K562 (cell line): ENCODE measurements at regions not wholly inside any gene's neighbourhood (a gene's known extent, or its start where the extent isn't known, plus 50 kb on each side); places are given as distances from the start of the nearest gene placed in this dataset.

Experiments
- ATAC-seq: fragments of 200-7000 bp; cut with Tn5 transposase; 3 replicates; pipeline ENCODE4 v1.9.1; 2020; ENCODE audit warnings: moderate library complexity
- BruUV-seq: library from RNA; stranded (reverse); fragments of 400-500 nt; replicated peaks from 2 replicates; lab custom pipeline; 2021; lab: Mats Ljungman, UMichigan
- CTCF ChIA-PET: fragments of 300-600 bp; formaldehyde crosslinking; extraction: SDS; loops from one replicate; lab custom pipeline; 2021; ENCODE audit warnings: low intra/inter-chr PET ratio; lab: Yijun Ruan, JAX
- POLR2A ChIA-PET: fragments of 300-600, 350-650 bp; sonication (Branson Sonifier 250); formaldehyde crosslinking; extraction: SDS; loops from one replicate; lab custom pipeline; 2021; ENCODE audit warnings: antibody characterized with exemption, inconsistent platforms; lab: Yijun Ruan, JAX
- DNase-seq, 4 experiments: peaks; one replicate each; pipeline versions ENCODE4 v3.0.0 to v3.0.0-alpha.2; 2011 to 2018; ENCODE audit warnings: low spot score in 3 of 4, mixed read lengths in 3 of 4; ENCODE audit errors: extremely low read depth in 1 of 4
- FAIRE-seq: peaks from 2 replicates; lab custom pipeline; 2011; peaks lifted over from hg19 to GRCh38; lab: Jason Lieb, UNC
- H2AFZ ChIP-seq: 2 replicates; pipeline ENCODE4 v1.6.0; 2011; ENCODE audit warnings: low read depth, low read length, control low read depth, inconsistent platforms
- H3K27ac ChIP-seq: fragments of 200-600 bp; 3 replicates; pipeline ENCODE4 v1.8.0; 2011; ENCODE audit warnings: low read depth, mild to moderate bottlenecking, control low read depth, inconsistent platforms, low read length, moderate library complexity, mixed read lengths; ENCODE audit errors: extremely low read depth
- H3K27me3 ChIP-seq, 2 experiments: fragments of 300-600 bp in 1 of 2; 2 replicates in 1 of 2; 3 replicates in 1 of 2; pipeline versions ENCODE4 v1.6.0 to v1.8.0; 2011; ENCODE audit warnings: inconsistent platforms in 2 of 2, low read length in 2 of 2, mild to moderate bottlenecking in 1 of 2, mixed read lengths in 1 of 2, moderate library complexity in 1 of 2; ENCODE audit not compliant: control insufficient read depth in 2 of 2, insufficient read depth in 2 of 2
- H3K36me3 ChIP-seq: fragments of 300-600 bp; 3 replicates; pipeline ENCODE4 v1.8.0; 2011; ENCODE audit warnings: mild to moderate bottlenecking, low read length, inconsistent platforms; ENCODE audit not compliant: control insufficient read depth, insufficient read depth
- H3K4me1 ChIP-seq, 2 experiments: fragments of 200-600 bp in 1 of 2; replicated peaks in 1 of 2; 2 replicates in 1 of 2; 3 replicates in 1 of 2; pipeline versions ENCODE4 v1.5.1 to v1.8.0; 2011; ENCODE audit warnings: inconsistent platforms in 2 of 2, low read length in 2 of 2, mild to moderate bottlenecking in 1 of 2, mixed read lengths in 1 of 2, moderate library complexity in 1 of 2; ENCODE audit not compliant: control insufficient read depth in 2 of 2, insufficient read depth in 2 of 2
- H3K4me2 ChIP-seq: 2 replicates; pipeline ENCODE4 v1.6.1; 2011; ENCODE audit warnings: low read length, control low read depth, inconsistent platforms, mixed read lengths; ENCODE audit not compliant: insufficient read depth
- H3K4me3 ChIP-seq: fragments of 200-600 bp; sonication (generic), shearing (Covaris generic); 2 replicates; pipeline ENCODE4 v1.5.1; 2016; ENCODE audit warnings: control low read depth, inconsistent platforms
- H3K79me2 ChIP-seq: fragments of 200-600 bp; 3 replicates; pipeline ENCODE4 v1.8.0; 2011; ENCODE audit warnings: low read length, inconsistent platforms; ENCODE audit not compliant: control insufficient read depth, insufficient read depth
- H3K9ac ChIP-seq, 2 experiments: 2 replicates each; pipeline versions ENCODE4 v1.6.0 to v1.6.1; 2011; ENCODE audit warnings: low read depth in 2 of 2, low read length in 2 of 2, control low read depth in 1 of 2, inconsistent platforms in 1 of 2, mild to moderate bottlenecking in 1 of 2, mixed read lengths in 1 of 2; ENCODE audit not compliant: insufficient read depth in 1 of 2
- H3K9me1 ChIP-seq: one replicate; pipeline ENCODE4 v1.6.0; 2011; ENCODE audit warnings: inconsistent platforms, mild to moderate bottlenecking, low read length, moderate library complexity; ENCODE audit not compliant: control insufficient read depth, insufficient read depth
- H3K9me3 ChIP-seq: replicated peaks from 2 replicates; pipeline ENCODE4 v1.5.1; 2011; ENCODE audit warnings: low read depth, low read length, inconsistent platforms; ENCODE audit not compliant: control insufficient read depth, insufficient read depth
- H4K20me1 ChIP-seq: replicated peaks from 2 replicates; pipeline ENCODE4 v1.6.1; 2011; ENCODE audit warnings: low read length, inconsistent platforms, mixed read lengths; ENCODE audit not compliant: control insufficient read depth, insufficient read depth
- CHD7 ChIP-seq: fragments of 200-600 bp; sonication (generic); IDR thresholded peaks from one replicate; pipeline ENCODE4 v1.6.1; 2012; ENCODE audit warnings: mild to moderate bottlenecking, low read depth, low read length, inconsistent platforms
- PRPF4 ChIP-seq: fragments of 200-400 bp; formaldehyde crosslinking; IDR thresholded peaks from one replicate; pipeline ENCODE4 v1.6.1; 2017; ENCODE audit warnings: low read length, low read depth, mild to moderate bottlenecking; ENCODE audit not compliant: insufficient read depth, poor library complexity, severe bottlenecking
- RBFOX2 ChIP-seq: fragments of 200-400 bp; formaldehyde crosslinking; IDR thresholded peaks from 2 replicates; pipeline ENCODE4 v1.6.1; 2017; ENCODE audit warnings: low read depth, mild to moderate bottlenecking, low read length, moderate library complexity
- ZKSCAN1 ChIP-seq: fragments of 150-350 bp; IDR thresholded peaks from 2 replicates; pipeline ENCODE4 v1.6.1; 2016; ENCODE audit warnings: low read depth, low read length
- ZNF23 ChIP-seq: fragments of 250-450 bp; sonication (Bioruptor Pico); IDR thresholded peaks from 2 replicates; pipeline ENCODE4 v1.4.0; 2020; ENCODE audit warnings: mild to moderate bottlenecking
- ZNF280A ChIP-seq: fragments of 450-650 bp; IDR thresholded peaks from 2 replicates; pipeline ENCODE4 v1.6.1; 2018; ENCODE audit warnings: mild to moderate bottlenecking, low read depth; ENCODE audit not compliant: partially characterized antibody
- WGBS: fragments of 100-300 bp; shearing (Covaris generic); methylation state at CpG from one replicate; pipeline ENCODE4 v1.1.6; 2016; ENCODE audit warnings: low coverage, mixed read lengths; ENCODE audit not compliant: insufficient coverage; ENCODE audit errors: missing lambda C conversion rate; 5-methylcytosine and 5-hydroxymethylcytosine counted together
- in situ Hi-C: fragments of 300-500 bp; cut with MboI; formaldehyde crosslinking; loops from 4 replicates; pipeline ENCODE4 v1.15.0; 2018; ENCODE audit warnings: inconsistent platforms, mixed read lengths
- intact Hi-C: fragments of 100-400 bp; cut with micrococcal nuclease; formaldehyde crosslinking; loops from 2 replicates; pipeline ENCODE4 v1.14.2; 2022

GRCh38 chr22:27670701-27671412 lies 130.7 kb downstream of the MN1 start (continued):
- peak; percentile 42; the same call in 1 of the 2 replicates for TF ChIP-seq RBFOX2

- H3K79me2 ChIP-seq: no peaks in the 10 kb centered on the region
- no peaks in the 10 kb centered on the region for H3K9me1 ChIP-seq
- peak overlapping the region; percentile 89 for H3K27ac ChIP-seq
- peak overlapping the region; percentile 95; the same call in 1 of the 2 replicates for H2AFZ ChIP-seq
- intact Hi-C loops: no loop called here
- ChIA-PET POLR2A (interaction anchor here (0.6 kb wide), 2 partner anchors 11 to 14 kb away, joined by 3 read pairs; no protein-coding TSS in a partner anchor), CTCF (no interaction called here)
- no peaks in the 10 kb centered on the region for H3K36me3 ChIP-seq
- no TSS peak for BruUV-seq
- ATAC-seq: no peak
- peak; percentile 57 for FAIRE-seq
- peak overlapping the region; percentile 35; the same call in 1 of the 2 replicates for H3K4me3 ChIP-seq
- no peaks in the 10 kb centered on the region for H3K27me3 ChIP-seq
- no peaks in the 10 kb centered on the region for H4K20me1 ChIP-seq
- peaks cover 30 to 44% of the 10 kb centered on the region in 2 experiments for H3K4me1 ChIP-seq
- no peak for DNase-seq
- peaks cover under 1% of the 10 kb centered on the region; the same call in 1 of the 2 replicates for H3K9me3 ChIP-seq
- peak overlapping the region; percentile 86 to 93; a peak in 3 of 4 replicates for H3K9ac ChIP-seq
- H3K4me2 ChIP-seq: peak overlapping the region; percentile 73
- in situ Hi-C loops: no loop called here
- 37% methylated on average over 2 of the region's 3 CpGs for WGBS
- no peak for TF ChIP-seq ZNF280A
- TF ChIP-seq CHD7: no peak
- TF ChIP-seq ZNF23 (CRISPR knock-in tag): no peak
- TF ChIP-seq ZKSCAN1: peak; percentile 89; the same call in 1 of the 2 replicates
- no peak for TF ChIP-seq PRPF4
These were observed 130.1 kb downstream of the MN1 start for GRCh38 chr22:27671413-27671935.
